HG03175 (cell line): ENCODE measurements at regions not wholly inside any gene's neighbourhood (a gene's known extent, or its start where the extent isn't known, plus 50 kb on each side); places are given as distances from the start of the nearest gene placed in this dataset.

Source experiments
- ATAC-seq: cut with Tn5 transposase; IDR thresholded peaks from one replicate; pipeline ENCODE4 v1.9.1; 2021; ENCODE audit warnings: mild to moderate bottlenecking, moderate library complexity; ENCODE audit not compliant: unreplicated experiment

DNA sequence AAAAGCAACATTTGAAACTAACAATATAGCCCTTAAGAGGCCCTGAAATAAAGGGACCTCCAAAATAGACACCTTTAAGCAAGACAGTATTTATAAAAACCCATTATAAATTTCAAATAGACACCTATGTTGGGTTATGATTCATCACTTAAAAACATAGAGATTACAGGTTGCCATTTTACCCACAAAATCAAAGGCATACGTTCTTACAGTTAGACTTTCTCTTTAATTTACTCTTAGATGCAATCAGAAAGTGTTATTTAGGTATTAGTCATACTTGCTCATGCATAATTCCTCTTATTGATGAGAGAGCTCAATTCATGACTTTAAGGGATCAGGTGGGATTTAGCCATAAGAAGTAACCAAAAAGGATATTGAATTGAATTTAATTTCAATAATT lies 51.5 kb upstream of the TMEM200A start:
- ATAC-seq, result peak; percentile 66

DNA sequence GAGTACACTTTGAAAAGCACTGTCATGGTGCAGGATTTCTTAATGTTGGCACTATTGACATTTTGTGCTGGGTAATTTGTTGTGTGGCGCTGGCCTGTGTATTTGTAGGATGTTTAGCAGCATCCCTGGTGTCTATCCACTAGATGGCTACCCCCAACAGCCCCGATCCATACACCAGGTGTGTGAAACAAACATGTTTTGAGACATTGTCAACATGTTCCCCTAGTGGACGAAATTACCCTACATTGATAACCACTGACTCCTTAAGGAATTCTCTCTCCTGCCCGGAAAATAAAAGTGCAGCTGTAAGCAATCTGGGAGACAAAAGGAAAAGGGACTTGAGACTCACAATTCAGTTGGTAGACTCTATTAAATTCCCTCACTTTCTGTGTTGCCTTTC lies 52.6 kb upstream of the TMEM200A start:
- no peak for ATAC-seq

DNA sequence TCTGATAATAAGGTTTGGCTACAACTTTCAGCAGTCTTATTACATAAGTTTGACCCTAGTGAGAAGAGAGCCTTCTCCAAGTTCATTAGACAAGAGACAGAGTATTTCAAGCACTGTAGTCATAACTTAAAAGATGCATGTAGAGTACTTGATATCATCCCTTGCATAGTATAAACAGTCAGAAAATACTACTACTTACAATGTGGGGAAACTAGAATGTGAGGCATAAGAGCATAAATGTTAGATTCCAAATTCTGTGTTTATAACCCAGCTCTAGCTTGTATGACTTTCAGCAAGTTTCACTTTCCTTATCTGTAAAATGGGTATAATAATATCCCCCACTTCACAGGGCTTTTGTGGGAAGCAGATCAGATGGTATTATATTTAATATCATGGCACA lies 56.8 kb upstream of the TMEM200A start:
- ATAC-seq, result no peak

DNA sequence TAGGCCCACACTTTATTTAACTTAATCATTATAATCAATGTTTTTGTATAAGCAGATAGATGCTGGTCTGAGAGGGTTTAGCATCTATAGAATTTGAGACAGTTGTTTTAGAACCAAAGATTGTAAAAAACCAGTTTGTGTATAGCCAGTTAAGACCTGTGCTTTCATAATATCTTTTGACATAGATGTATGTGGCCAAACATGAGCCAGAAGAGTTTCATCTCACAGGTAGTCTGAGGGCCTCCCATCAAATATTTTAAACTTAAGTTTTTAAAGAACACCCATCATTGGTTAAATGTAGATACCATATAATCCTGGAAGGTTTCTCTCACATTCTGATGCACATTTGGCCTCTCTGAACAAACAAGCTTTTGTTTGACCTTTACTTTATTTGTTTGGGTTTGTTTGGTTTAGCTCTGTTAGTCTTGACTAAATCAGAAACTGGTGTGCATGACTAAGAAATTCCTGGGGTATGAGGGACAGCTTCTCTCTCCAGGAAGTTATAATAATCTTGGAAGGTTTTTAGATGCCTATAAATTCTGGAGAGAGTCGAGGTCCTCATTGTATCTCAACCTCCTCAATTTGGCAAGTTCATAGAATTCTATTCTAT lies 58.0 kb upstream of the TMEM200A start:
- ATAC-seq, result no peak

DNA sequence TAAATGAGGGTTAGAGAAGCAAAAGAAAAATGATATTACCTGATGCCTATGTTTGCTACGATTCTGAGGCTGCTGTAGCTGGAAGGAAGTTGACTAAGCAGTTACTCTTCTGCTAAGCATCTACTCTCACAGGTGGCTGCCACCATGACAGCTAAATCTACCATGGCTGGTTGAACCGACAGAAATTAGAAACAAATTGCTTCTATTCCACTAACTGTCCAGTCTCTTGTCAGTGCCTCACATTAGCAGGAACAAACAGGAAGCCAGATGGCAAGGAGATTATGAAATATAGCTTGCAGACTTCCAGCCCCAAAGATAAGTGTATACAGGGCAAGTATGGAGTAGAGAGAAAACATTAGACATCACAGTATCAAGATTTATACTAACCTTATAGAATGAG lies 59.4 kb upstream of the TMEM200A start:
- ATAC-seq, result no peak

DNA sequence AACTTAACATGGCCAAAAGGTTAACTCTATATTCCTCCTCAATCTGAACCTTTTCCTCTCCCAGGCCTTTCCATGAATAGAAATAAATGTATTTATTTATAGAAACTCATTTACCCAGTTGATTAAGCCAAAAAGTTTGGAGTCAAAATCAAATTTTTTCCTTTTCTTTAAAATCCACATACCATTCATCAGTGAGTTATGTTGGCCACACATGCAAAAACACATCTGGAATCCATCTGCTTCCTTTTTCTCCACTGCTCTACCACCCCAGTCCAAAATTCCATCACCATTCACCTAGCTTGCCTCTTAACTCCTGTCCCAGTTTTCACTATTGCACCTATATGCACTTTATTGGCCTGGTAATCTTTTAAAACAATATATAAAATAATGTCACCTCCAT lies 62.4 kb upstream of the TMEM200A start:
- no peak for ATAC-seq

DNA sequence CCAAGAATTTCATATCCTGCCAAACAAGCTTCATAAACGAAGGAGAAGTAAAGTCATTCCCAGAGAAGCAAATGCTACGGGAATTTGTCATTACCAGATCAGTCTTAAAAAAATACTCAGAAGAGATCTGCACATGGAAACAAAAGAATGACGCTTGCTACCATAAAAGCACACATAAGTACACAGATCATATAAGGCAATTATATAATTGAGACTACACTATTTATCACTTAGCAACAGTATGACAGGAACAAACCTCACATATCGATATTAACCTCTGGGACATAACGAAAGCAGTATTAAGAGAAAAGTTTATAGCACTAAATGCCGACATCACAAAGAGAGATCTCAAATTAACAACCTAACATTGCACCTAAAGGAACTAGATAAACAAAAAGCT lies 67.6 kb upstream of the TMEM200A start:
- no peak for ATAC-seq

DNA sequence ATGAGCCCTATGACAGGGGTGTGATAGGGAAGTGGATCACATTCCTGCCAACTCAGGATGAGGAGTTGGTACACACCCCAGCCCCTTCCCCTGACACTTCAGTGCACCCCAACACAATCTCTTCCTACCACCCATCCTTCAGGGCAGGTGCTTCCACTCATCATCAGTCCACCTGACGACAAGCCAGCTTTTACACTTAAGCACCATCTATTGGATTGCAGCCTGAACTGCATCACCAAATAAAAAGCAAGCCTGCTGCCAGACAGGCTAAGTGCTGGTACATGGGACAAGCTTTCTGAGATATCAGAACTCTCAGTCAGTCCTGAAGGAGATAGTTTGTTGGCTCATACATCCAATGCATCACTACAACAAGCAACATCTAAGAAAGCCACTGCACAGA lies 69.0 kb upstream of the TMEM200A start:
- ATAC-seq, result no peak

DNA sequence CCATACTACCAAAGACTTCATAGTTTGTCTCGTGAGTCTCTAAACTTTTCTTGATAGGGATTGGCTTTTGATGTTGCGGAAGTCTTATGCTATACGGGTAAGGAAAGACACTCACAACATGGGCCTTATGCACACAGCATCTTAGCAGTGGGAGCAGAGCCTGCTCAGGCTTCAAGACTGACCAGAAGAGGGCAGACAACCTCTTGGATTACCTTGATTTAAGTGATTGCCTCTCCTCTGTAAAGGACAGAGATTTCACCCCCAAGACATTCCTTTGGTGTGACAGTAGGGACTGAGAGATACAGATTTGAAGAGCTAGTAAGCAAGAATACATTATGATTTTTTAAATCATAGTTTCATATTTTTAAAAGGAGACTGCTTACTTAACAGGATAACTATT lies 71.0 kb upstream of the SAMD3 start:
- no peak for ATAC-seq

DNA sequence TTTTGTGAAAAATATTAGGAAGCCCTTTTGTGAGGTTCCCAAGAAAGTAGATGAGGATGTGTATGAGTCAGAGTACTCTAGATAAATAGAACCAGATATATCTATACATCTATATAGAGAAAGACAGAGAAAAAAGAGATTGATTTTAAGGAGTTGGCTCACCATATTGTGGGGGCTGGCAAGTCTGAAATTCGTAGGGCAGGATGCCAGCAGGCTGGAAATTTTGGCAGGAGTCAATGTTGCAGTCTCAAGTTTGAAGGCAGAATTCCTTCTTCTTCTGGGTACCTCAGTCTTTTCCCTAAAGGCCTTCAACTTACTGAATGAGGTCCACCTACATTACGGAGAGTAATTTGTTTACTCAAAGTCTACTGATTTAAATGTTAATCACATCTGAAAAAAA lies 65.3 kb upstream of the SAMD3 start:
- no peak for ATAC-seq

DNA sequence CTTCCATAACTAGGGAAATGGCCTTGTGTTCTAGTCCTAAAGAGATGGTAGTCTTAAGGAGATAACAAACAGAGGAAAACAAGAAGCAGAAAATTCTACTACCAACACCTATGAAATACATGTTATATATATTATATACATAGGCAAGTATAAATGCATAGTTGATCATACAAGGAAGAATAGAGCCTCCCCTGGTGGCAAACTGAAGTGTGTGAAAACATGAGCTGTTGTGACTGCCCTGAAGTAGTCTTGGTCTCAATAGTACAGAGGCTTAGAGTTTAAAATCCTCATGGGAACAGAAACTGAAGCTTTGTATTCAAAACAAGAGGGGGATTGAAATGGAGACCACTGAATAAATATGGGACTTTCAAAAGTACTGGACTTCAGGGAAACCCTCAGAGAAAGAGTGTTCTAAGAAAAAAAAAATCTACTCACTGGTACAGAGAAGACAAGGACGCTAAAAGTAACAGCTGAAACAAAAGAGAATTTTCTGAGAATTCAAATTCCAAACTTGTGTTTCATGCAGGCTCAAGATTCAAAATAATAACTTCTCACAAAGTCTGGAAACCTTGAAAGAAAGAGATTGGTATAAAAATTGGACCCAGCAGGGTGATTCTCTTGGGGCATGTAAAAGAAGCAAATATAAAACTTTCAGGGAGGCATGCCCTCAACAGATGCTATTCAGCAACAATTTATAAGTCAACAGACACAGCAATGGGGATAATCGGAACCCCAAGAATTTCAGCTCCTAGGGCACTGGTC lies 59.7 kb upstream of the SAMD3 start:
- ATAC-seq, result peak; percentile 69

DNA sequence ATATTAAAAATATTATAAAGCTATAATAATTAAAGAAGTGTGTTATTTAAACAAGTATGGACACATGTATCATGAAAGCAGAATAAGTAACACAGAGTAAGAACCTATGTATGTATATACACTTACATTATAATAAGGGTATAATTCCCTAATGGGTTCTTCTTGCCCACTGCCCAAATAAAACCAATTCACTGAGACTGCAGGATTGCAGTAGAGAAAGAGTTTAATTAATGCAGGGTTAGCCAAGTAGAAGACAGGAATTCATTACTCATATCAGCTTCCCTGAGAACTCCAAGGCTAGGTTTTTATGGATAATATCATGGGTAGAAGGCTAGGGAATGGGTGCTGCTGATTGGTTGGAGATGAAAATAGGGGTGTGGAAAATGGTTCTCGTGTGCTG lies 53.8 kb upstream of the SAMD3 start:
- no peak for ATAC-seq

DNA sequence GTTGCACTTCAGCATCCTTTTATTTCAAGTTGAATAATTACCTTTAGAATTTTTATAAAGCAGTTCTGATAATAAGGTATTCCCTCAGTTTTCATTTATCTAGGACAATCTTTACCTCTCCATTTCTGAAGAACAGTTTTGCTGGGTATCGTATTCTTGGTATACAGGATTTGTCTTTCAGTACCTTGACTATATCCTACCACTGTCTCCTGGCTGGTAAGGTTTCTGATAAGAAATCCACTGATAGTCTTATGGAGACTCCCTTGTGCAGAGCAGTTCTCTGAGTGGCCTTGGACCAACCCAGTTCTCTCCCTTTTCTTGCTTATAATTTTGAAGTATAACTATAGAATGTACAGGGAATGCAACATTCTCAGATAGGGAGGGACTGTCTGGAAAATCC lies 51.3 kb upstream of the SAMD3 start:
- no peak for ATAC-seq
